Panc1 (cell line): ENCODE measurements at regions not wholly inside any gene's neighbourhood (a gene's known extent, or its start where the extent isn't known, plus 50 kb on each side); places are given as distances from the start of the nearest gene placed in this dataset.

Experiments used
- POLR2AphosphoS5 ChIP-seq: IDR thresholded peaks from 2 replicates; pipeline ENCODE4 v1.6.1; 2012; ENCODE audit warnings: mild to moderate bottlenecking, low read depth, low read length, moderate library complexity
- TF ChIP-seq, protein P1 (sequence below): fragments of 450-650 bp; IDR thresholded peaks from 2 replicates; pipeline ENCODE4 v1.5.1; 2017; ENCODE audit warnings: mild to moderate bottlenecking

GRCh38 chr4:184940500-184940899 lies 77.8 kb upstream of the HELT start:
- TF ChIP-seq, protein P1, sequence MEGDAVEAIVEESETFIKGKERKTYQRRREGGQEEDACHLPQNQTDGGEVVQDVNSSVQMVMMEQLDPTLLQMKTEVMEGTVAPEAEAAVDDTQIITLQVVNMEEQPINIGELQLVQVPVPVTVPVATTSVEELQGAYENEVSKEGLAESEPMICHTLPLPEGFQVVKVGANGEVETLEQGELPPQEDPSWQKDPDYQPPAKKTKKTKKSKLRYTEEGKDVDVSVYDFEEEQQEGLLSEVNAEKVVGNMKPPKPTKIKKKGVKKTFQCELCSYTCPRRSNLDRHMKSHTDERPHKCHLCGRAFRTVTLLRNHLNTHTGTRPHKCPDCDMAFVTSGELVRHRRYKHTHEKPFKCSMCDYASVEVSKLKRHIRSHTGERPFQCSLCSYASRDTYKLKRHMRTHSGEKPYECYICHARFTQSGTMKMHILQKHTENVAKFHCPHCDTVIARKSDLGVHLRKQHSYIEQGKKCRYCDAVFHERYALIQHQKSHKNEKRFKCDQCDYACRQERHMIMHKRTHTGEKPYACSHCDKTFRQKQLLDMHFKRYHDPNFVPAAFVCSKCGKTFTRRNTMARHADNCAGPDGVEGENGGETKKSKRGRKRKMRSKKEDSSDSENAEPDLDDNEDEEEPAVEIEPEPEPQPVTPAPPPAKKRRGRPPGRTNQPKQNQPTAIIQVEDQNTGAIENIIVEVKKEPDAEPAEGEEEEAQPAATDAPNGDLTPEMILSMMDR: no peak
- TF ChIP-seq POLR2AphosphoS5: no peak
